HG02588 (cell line): ENCODE measurements at regions not wholly inside any gene's neighbourhood (a gene's known extent, or its start where the extent isn't known, plus 50 kb on each side); places are given as distances from the start of the nearest gene placed in this dataset.
"Not testable (repeated sequence)": the region's sequence is repeated elsewhere in the genome, so short reads cannot be mapped to it uniquely, and the experiment has no call there.

Source experiments
- ATAC-seq: cut with Tn5 transposase; IDR thresholded peaks from one replicate; pipeline ENCODE4 v1.9.1; 2021; ENCODE audit warnings: mild to moderate bottlenecking, moderate library complexity; ENCODE audit not compliant: unreplicated experiment

- ATAC-seq: peak; percentile 61
Observed at GRCh38 chr4:162847945-162848549, 318.6 kb downstream of the NAF1 start.

DNA sequence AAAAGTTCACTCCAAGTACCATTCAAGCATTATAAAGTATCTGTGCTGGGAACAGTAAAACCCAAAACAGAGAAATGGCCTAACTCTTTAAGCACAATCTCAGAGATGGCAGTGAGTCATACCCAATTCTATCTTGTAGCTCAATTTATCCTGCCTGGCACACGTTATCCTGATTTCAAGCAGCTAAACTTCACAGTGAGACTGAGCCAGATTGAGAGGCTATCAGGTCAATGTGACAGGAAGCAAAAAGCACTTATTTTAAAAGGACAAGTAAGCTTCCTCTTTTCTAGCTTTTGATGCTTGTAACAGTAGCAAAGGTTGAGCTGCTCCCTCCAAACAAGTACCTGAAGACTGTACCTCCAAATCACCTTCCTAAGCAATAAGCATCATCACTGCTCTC is 324.9 kb downstream of the NAF1 start:
- no peak for ATAC-seq

DNA sequence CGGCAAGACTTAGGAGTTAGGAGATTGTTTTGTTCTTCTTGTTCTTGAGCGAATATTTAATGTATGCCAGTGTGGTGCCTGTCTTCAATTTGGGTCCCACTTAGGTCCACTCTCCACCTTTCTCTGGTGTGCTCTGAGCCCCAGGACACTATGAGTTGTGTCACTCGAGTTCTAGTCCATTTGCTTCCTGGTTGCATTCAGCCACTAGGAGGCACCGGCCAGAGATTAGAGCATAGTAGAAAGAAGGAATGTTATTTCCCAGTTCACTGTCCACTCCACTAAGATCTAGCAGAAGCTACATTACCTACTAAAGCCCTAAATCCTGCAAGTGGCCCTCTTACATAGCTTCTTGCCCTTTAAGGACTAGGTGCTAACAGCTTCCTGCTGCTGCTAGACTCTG is 326.9 kb downstream of the NAF1 start:
- no peak for ATAC-seq

DNA sequence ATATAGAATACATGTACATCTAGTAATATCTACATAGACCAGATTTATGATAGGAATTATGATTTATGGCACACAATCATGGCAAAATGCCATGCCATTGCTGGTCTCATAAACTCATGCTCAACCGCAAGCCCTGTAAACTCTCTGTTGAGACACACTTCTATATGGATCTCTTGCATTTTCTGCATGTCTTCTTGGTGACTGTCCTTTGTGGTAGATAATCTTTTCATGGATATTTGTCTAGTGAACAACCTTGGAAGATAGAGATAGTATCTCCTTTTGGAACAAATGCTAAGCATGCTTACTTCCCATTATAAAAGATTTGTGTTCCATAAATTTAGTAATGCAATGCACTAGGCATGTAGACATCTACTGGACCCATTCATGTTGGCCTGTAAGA is 328.0 kb downstream of the NAF1 start:
- no peak for ATAC-seq

- no peak for ATAC-seq
Observed at GRCh38 chr4:162837679-162838078, 329.0 kb downstream of the NAF1 start.

DNA sequence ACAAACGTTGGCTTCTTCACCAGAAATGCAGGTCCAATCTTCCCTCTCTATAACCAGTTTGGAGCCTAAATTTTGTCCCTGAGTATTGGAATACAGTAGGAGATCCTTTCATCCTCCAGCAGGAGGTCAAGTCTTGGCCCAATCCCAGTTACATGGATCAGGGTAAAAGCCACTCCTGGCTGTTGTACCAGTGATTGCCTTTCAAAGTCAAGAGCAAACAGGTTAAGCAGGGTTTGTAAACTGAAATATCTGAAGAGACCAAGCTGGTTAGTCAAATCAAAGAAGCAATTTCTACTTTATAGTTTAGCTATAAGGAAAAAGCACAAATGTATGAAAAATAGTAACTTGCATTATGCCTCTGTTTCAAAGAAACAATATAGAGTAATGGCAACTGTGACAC is 329.4 kb downstream of the NAF1 start:
- ATAC-seq: no peak

DNA sequence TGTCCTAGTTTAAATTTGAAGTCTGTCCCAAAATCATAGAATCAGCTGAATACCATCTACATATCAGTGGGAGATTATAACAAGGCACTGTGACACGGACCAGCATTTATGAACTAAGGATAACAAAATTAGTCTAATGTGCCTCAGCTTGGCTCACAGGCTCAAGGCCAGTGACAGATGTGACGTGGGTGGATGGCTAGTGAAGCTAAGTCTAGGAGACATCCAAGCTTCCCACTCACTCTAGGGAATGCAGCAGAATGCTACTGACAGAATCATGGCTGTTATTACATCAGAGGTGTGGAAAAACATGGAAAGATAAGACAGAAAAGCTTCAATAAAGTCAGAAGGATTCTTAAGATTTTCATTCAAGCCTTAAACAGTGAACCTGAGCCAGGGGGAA is 329.9 kb downstream of the NAF1 start:
- no peak for ATAC-seq

DNA sequence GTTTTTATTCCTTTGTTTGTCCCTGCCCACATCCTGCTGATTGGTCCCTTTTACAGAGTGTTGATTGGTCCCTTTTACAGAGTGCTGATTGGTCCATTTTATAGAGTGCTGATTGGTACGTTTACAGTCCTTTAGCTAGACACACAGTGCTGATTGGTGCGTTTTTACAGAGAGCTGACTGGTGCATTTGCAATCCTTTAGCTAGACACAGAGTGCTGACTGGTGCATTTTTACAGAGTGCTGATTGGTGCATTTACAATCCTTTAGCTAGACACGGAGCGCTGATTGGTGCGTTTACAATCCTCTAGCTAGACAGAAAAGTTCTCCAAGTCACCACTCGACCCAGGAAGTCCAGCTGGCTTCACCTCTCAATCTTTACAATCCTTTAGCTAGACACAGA is 330.4 kb downstream of the NAF1 start:
- not testable (repeated sequence) for ATAC-seq

- ATAC-seq: no peak
Observed at GRCh38 chr4:162830899-162831298, 335.8 kb downstream of the NAF1 start.

- ATAC-seq: not testable (repeated sequence)
Observed at GRCh38 chr4:162817374-162817773, 349.3 kb downstream of the NAF1 start.

DNA sequence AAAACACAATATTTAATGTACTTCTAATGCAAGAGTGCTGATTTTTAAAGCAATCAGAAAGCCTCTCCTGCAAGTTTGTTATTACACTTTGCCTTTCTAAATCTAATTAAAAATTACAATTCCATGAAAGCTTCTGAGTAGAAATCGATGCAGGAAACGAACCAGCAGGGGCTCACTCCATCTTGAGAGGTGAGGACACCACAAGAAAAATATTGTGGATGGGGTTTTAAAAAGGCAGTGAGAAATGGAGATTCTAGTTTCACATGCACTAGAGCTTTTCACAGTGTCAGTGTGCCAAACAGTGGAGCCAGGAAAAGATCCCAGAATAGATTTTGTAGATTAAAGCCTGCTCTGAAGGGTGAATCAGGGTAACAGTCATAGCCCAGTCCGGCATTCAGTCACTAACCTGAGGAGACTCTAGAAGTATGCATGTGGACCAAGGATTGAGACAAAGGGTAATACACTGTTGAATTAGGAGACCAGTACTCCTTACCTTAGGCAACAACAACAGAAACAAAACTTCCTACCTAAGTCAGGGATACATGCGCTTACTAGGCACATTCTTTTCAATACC is 362.3 kb downstream of the NAF1 start:
- no peak for ATAC-seq

GRCh38 chr4:162803378-162803777 is 363.3 kb downstream of the NAF1 start:
- ATAC-seq: no peak

DNA sequence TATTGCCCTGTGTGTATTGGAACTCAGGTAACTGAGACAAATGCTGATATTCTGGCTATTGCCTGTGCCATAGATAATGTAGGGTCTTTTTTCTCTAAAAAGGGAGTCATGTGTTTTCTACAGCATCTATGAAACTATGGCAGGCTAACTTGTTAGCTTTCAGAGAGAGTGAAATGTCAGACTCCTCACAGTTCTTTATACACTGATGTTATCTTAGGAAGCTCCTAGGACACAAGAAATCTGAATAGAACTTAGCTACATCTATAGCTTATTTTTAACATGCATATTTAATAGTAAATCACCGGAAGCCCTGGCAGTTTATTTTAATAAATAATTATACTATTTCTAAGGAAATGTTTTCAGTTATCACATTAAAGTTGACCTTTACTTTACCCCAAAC is 369.6 kb downstream of the NAF1 start:
- no peak for ATAC-seq

DNA sequence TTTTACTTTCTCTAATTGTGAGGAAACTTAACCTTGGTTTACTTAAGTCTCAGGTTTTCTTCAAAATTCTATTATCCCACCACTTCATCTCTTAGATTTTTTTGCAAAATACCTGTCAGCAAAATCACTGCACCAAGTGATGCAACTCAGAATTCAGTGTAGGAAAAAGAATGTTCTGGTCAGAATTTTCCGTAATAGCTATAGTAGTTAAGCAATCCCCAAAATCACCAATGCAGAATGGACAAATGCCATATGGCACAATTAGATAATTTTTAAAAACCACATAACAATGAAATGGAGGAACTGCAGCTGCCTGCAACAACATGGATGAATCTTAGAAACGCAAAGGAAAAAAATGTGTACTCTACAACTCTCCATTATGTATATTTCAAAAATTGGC is 373.1 kb downstream of the NAF1 start:
- no peak for ATAC-seq

DNA sequence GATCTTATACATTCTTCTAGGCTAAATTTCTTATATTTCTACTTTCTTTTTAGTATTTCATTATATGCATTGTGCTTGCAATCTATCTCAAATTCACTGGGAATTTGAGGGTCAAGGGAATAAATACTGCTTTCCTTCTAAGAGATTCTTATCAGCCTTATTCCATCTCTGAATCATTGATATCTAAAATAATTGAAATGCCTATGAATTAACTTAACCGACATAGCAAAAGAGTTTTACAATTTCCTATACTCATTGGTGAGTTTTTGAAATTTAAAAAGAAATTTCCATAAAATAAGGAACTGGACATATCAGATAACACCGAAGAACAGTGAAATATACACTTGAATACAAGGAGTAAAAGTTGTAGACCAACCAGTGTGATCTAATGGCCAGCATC is 373.7 kb downstream of the NAF1 start:
- no peak for ATAC-seq

- no peak for ATAC-seq
Observed at GRCh38 chr4:162791226-162791625, 375.5 kb downstream of the NAF1 start.

DNA sequence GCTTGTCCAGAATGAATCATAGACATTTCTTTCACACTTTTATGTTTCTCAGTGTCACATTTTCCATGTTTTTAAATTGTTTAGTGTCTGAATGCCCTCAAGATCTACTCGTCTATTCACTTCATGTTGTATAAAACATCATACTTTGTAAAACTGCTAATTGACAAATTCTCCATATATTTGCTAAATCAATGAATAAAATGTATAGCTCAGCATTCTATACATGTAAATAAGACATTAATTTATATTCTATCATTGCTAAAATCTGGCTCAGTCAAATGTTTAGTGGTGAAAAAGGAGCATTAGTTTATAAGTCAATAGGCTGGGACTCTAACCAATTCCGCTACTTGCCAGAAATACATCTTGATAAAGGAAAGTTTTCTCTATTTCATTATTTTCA is 379.6 kb downstream of the NAF1 start:
- no peak for ATAC-seq

- no peak for ATAC-seq
Observed at GRCh38 chr4:162782778-162783525, 383.7 kb downstream of the NAF1 start.

GRCh38 chr4:162782096-162782777 is 384.5 kb downstream of the NAF1 start:
- no peak for ATAC-seq

DNA sequence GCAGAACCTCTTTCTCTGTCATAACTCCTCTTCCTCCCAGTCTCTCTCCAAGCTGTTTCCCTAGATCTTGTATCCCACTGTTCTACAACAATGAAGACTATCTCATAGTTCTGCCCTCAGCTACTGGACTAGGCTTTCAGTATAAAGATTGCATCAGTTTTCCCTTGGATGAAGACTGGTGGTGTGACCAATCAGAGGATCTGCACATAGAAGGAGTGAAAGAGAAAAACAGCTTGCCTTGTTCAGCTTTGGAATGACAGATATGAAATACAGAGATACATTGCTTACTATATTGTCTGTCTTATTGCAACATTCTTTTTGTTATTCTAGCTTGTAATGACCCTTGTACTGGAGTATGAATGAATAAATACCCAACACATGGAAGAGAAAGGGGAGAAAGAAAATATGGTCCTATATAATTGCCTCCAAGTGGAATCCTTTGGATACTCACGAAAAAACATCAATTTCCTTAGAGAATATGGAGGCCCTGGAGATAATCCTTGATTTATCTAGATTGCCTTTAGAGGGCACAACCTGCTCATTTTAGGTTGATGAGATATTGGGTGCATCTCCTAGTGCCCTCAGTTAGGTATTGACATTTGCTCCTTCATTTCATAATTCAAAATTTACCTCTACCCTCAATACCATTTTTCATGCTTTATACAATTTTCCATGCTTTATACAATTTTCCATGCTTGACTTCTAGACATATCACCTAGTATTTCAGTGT is 395.8 kb downstream of the NAF1 start:
- ATAC-seq: no peak

GRCh38 chr4:162767083-162767482 is 399.6 kb downstream of the NAF1 start:
- ATAC-seq: no peak
